CD14-positive monocyte (primary cell): ENCODE measurements at regions not wholly inside any gene's neighbourhood (a gene's known extent, or its start where the extent isn't known, plus 50 kb on each side); places are given as distances from the start of the nearest gene placed in this dataset.

Experiments used
- DNase-seq, 3 donors: peaks; one replicate each; pipeline ENCODE4 v3.0.0-alpha.2; 2011 to 2022
- H2AFZ ChIP-seq: 2 replicates; pipeline ENCODE4 v1.6.0; 2012; ENCODE audit warnings: mild to moderate bottlenecking, low read depth, low read length, inconsistent platforms; ENCODE audit not compliant: insufficient read depth, poor library complexity, severe bottlenecking
- H3K27ac ChIP-seq, 2 donors: 1 replicate in 1 of 2; 2 replicates in 1 of 2; pipeline ENCODE4 v1.5.1; 2012 to 2013; ENCODE audit warnings: low read length in 2 of 2, control low read depth in 1 of 2, inconsistent platforms in 1 of 2, low read depth in 1 of 2, mild to moderate bottlenecking in 1 of 2
- H3K27me3 ChIP-seq, 2 donors: one replicate each; pipeline versions ENCODE4 v1.6.0 to v1.6.1; 2011 to 2013; ENCODE audit warnings: low read length in 2 of 2; ENCODE audit not compliant: control insufficient read depth in 2 of 2, insufficient read depth in 2 of 2
- H3K36me3 ChIP-seq, 2 donors: replicated peaks in 1 of 2; 1 replicate in 1 of 2; 2 replicates in 1 of 2; pipeline versions ENCODE4 v1.5.1 to v1.6.1; 2012 to 2013; ENCODE audit warnings: low read length in 2 of 2, control low read depth in 1 of 2, inconsistent platforms in 1 of 2, mild to moderate bottlenecking in 1 of 2; ENCODE audit not compliant: insufficient read depth in 2 of 2, control insufficient read depth in 1 of 2
- H3K4me1 ChIP-seq, 2 donors: 1 replicate in 1 of 2; 2 replicates in 1 of 2; pipeline versions ENCODE4 v1.5.1 to v1.6.1; 2012 to 2013; ENCODE audit warnings: low read length in 2 of 2, control low read depth in 1 of 2, inconsistent platforms in 1 of 2, mild to moderate bottlenecking in 1 of 2, moderate library complexity in 1 of 2; ENCODE audit not compliant: insufficient read depth in 2 of 2, control insufficient read depth in 1 of 2
- H3K4me2 ChIP-seq: replicated peaks from 2 replicates; pipeline ENCODE3; 2012; ENCODE audit warnings: low read length, moderate library complexity, mild to moderate bottlenecking; ENCODE audit not compliant: poor library complexity, severe bottlenecking; ENCODE audit errors: extremely low read depth
- H3K4me3 ChIP-seq, 3 experiments: fragments of 200-600 bp in 1 of 3; sonication (generic) in 1 of 3; replicated peaks in 1 of 3; 1 replicate in 2 of 3; 2 replicates in 1 of 3; pipeline ENCODE4 v1.5.1; 2011 to 2013; ENCODE audit warnings: low read length in 3 of 3, mild to moderate bottlenecking in 3 of 3, control low read depth in 2 of 3, low read depth in 2 of 3, inconsistent platforms in 1 of 3, moderate library complexity in 1 of 3
- H3K79me2 ChIP-seq: 2 replicates; pipeline ENCODE4 v1.6.0; 2012; ENCODE audit warnings: mild to moderate bottlenecking, control low read depth, inconsistent platforms, low read length, moderate library complexity; ENCODE audit not compliant: insufficient read depth
- H3K9ac ChIP-seq: 2 replicates; pipeline ENCODE4 v1.6.0; 2017; ENCODE audit warnings: low read length, mild to moderate bottlenecking; ENCODE audit not compliant: insufficient read depth, poor library complexity, severe bottlenecking
- H3K9me3 ChIP-seq, 2 donors: replicated peaks in 1 of 2; 1 replicate in 1 of 2; 2 replicates in 1 of 2; pipeline versions ENCODE4 v1.5.1 to v1.6.1; 2012 to 2013; ENCODE audit warnings: low read length in 2 of 2, control low read depth in 1 of 2; ENCODE audit not compliant: control insufficient read depth in 1 of 2, insufficient read depth in 1 of 2
- H4K20me1 ChIP-seq: 2 replicates; pipeline ENCODE4 v1.6.0; 2012; ENCODE audit warnings: mild to moderate bottlenecking, low read length, control low read depth, moderate library complexity; ENCODE audit not compliant: insufficient read depth
- H3K27ac Mint-ChIP-seq, 7 donors: one replicate each; pipeline ENCODE4 v1.8.0; 2020; ENCODE audit warnings: mild to moderate bottlenecking in 7 of 7, mixed read lengths in 7 of 7, moderate library complexity in 6 of 7, inconsistent platforms in 2 of 7
- H3K27me3 Mint-ChIP-seq, 3 donors: one replicate each; pipeline ENCODE4 v1.8.0; 2021 to 2022; ENCODE audit warnings: low read depth in 3 of 3, mild to moderate bottlenecking in 3 of 3, mixed read lengths in 3 of 3, moderate library complexity in 3 of 3, inconsistent platforms in 1 of 3
- H3K36me3 Mint-ChIP-seq, 2 donors: one replicate each; pipeline ENCODE4 v1.8.0; 2020; ENCODE audit warnings: mixed read lengths in 2 of 2, inconsistent platforms in 1 of 2, mild to moderate bottlenecking in 1 of 2
- H3K4me1 Mint-ChIP-seq: one replicate; pipeline ENCODE4 v1.8.0; 2020; ENCODE audit warnings: mild to moderate bottlenecking, mixed read lengths
- H3K4me3 Mint-ChIP-seq, 2 donors: one replicate each; pipeline ENCODE4 v1.8.0; 2020; ENCODE audit warnings: mild to moderate bottlenecking in 2 of 2, mixed read lengths in 2 of 2, moderate library complexity in 1 of 2
- H3K9me3 Mint-ChIP-seq, 7 donors: one replicate each; pipeline ENCODE4 v1.8.0; 2020 to 2022; ENCODE audit warnings: mixed read lengths in 7 of 7, mild to moderate bottlenecking in 6 of 7, moderate library complexity in 6 of 7, inconsistent platforms in 2 of 7
- WGBS: methylation state at CpG from one replicate; pipeline ENCODE4 v1.1.5; 2013; ENCODE audit warnings: missing lambda C conversion rate; ENCODE audit not compliant: insufficient coverage; 5-methylcytosine and 5-hydroxymethylcytosine counted together
- intact Hi-C, 2 donors: fragments of 100-400 bp; cut with micrococcal nuclease; formaldehyde crosslinking; loops; one replicate each; pipeline versions ENCODE4 v1.15.0 to v1.15.1; 2023
- TF ChIP-seq, protein P1 (sequence below): fragments of 200-600 bp; IDR thresholded peaks from one replicate; pipeline ENCODE4 v1.8.0; 2022; ENCODE audit warnings: antibody characterized with exemption, mild to moderate bottlenecking

GRCh38 chr21:16640297-16641027 lies 872.4 kb upstream of the CXADR start:
- no peaks in the 10 kb centered on the region for H3K27me3 ChIP-seq
- DNase-seq = no peak
- H4K20me1 ChIP-seq = no peaks in the 10 kb centered on the region
- H3K27ac ChIP-seq = no peak overlapping the region
- no peaks in the 10 kb centered on the region for H3K79me2 ChIP-seq
- Mint-ChIP-seq H3K36me3 (no peaks in the 10 kb centered on the region), H3K4me3 (no peak overlapping the region), H3K27me3 (peaks cover 0 to 2% (median 0%) of the 10 kb centered on the region in 3 donors), H3K27ac (no peak overlapping the region), H3K9me3 (peaks cover 0 to 9% (median 5%) of the 10 kb centered on the region in 7 donors), H3K4me1 (no peaks in the 10 kb centered on the region)
- 94% methylated on average over 2 of the region's 3 CpGs for WGBS
- H3K4me1 ChIP-seq = no peaks in the 10 kb centered on the region
- no peak overlapping the region for H3K9ac ChIP-seq
- H3K4me3 ChIP-seq = no peak overlapping the region
- H3K9me3 ChIP-seq = peaks cover 0 to 3% of the 10 kb centered on the region in 2 donors
- TF ChIP-seq, protein P1, sequence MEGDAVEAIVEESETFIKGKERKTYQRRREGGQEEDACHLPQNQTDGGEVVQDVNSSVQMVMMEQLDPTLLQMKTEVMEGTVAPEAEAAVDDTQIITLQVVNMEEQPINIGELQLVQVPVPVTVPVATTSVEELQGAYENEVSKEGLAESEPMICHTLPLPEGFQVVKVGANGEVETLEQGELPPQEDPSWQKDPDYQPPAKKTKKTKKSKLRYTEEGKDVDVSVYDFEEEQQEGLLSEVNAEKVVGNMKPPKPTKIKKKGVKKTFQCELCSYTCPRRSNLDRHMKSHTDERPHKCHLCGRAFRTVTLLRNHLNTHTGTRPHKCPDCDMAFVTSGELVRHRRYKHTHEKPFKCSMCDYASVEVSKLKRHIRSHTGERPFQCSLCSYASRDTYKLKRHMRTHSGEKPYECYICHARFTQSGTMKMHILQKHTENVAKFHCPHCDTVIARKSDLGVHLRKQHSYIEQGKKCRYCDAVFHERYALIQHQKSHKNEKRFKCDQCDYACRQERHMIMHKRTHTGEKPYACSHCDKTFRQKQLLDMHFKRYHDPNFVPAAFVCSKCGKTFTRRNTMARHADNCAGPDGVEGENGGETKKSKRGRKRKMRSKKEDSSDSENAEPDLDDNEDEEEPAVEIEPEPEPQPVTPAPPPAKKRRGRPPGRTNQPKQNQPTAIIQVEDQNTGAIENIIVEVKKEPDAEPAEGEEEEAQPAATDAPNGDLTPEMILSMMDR = no peak
- no peaks in the 10 kb centered on the region for H3K36me3 ChIP-seq
- intact Hi-C loops = no loop called here
- H3K4me2 ChIP-seq = no peak overlapping the region
- H2AFZ ChIP-seq = no peak overlapping the region

GRCh38 chr21:16642353-16642752 lies 870.5 kb upstream of the CXADR start:
- Histone ChIP-seq H3K27ac (no peak overlapping the region), H3K9ac (no peak overlapping the region), H3K27me3 (no peaks in the 10 kb centered on the region), H4K20me1 (no peaks in the 10 kb centered on the region), H2AFZ (no peak overlapping the region), H3K36me3 (no peaks in the 10 kb centered on the region), H3K4me3 (no peak overlapping the region), H3K4me2 (no peak overlapping the region), H3K4me1 (no peaks in the 10 kb centered on the region), H3K9me3 (peaks cover 0 to 3% of the 10 kb centered on the region in 2 donors), H3K79me2 (no peaks in the 10 kb centered on the region)
- Mint-ChIP-seq H3K36me3 (no peaks in the 10 kb centered on the region), H3K27ac (no peak overlapping the region), H3K27me3 (peaks cover 0 to 2% (median 0%) of the 10 kb centered on the region in 3 donors), H3K4me1 (no peaks in the 10 kb centered on the region), H3K4me3 (no peak overlapping the region), H3K9me3 (peaks cover 0 to 9% (median 5%) of the 10 kb centered on the region in 7 donors)
- DNase-seq = no peak
- no CpG with 5 or more reads among the region's 1 CpG for WGBS
- intact Hi-C loops = no loop called here
- TF ChIP-seq, protein P1 = no peak
